CD8-positive, alpha-beta memory T cell (primary cell): ENCODE measurements at regions not wholly inside any gene's neighbourhood (a gene's known extent, or its start where the extent isn't known, plus 50 kb on each side); places are given as distances from the start of the nearest gene placed in this dataset.

Experiments used
- CTCF ChIA-PET: fragments of 350-600 bp; sonication (Branson Sonifier 250); formaldehyde crosslinking; loops from one replicate; lab custom pipeline; 2021; ENCODE audit warnings: antibody characterized with exemption; lab: Charles Lee
- POLR2A ChIA-PET: fragments of 350-600 bp; sonication (Branson Sonifier 250); formaldehyde crosslinking; loops from one replicate; lab custom pipeline; 2021; ENCODE audit warnings: antibody characterized with exemption; lab: Charles Lee
- DNase-seq, 5 donors: peaks; one replicate each; pipeline versions ENCODE4 v3.0.0 to v3.0.0-alpha.2; 2020 to 2022; ENCODE audit warnings: mixed read lengths in 1 of 5
- H3K27ac ChIP-seq: one replicate; pipeline ENCODE4 v1.7.0; 2013; ENCODE audit warnings: low read depth, mild to moderate bottlenecking, low read length, moderate library complexity
- H3K27me3 ChIP-seq: 2 replicates; pipeline ENCODE4 v1.7.0; 2013; ENCODE audit warnings: low read length, mild to moderate bottlenecking; ENCODE audit not compliant: insufficient read depth, poor library complexity, severe bottlenecking
- H3K36me3 ChIP-seq: 2 replicates; pipeline ENCODE4 v1.7.0; 2013; ENCODE audit warnings: mild to moderate bottlenecking, low read length, moderate library complexity; ENCODE audit not compliant: insufficient read depth
- H3K4me1 ChIP-seq: 2 replicates; pipeline ENCODE4 v1.7.0; 2013; ENCODE audit warnings: mild to moderate bottlenecking, low read length, moderate library complexity; ENCODE audit not compliant: insufficient read depth
- H3K4me3 ChIP-seq: 2 replicates; pipeline ENCODE4 v1.7.0; 2013; ENCODE audit warnings: mild to moderate bottlenecking, low read length
- H3K9me3 ChIP-seq: 2 replicates; pipeline ENCODE4 v1.7.0; 2013; ENCODE audit warnings: mild to moderate bottlenecking, low read length
- H3K27ac Mint-ChIP-seq, 8 donors: one replicate each; pipeline ENCODE4 v1.8.0; 2020 to 2021; ENCODE audit warnings: mixed read lengths in 8 of 8, mild to moderate bottlenecking in 6 of 8, inconsistent platforms in 3 of 8, moderate library complexity in 3 of 8
- H3K27me3 Mint-ChIP-seq, 2 donors: one replicate each; pipeline ENCODE4 v1.8.0; 2020 to 2021; ENCODE audit warnings: mixed read lengths in 2 of 2, mild to moderate bottlenecking in 1 of 2, moderate library complexity in 1 of 2
- H3K36me3 Mint-ChIP-seq, 3 donors: one replicate each; pipeline ENCODE4 v1.8.0; 2020 to 2021; ENCODE audit warnings: mixed read lengths in 3 of 3, inconsistent platforms in 1 of 3, mild to moderate bottlenecking in 1 of 3
- H3K4me1 Mint-ChIP-seq, 3 donors: one replicate each; pipeline ENCODE4 v1.8.0; 2020 to 2021; ENCODE audit warnings: mixed read lengths in 3 of 3, inconsistent platforms in 1 of 3, mild to moderate bottlenecking in 1 of 3
- H3K4me3 Mint-ChIP-seq, 7 donors: one replicate each; pipeline ENCODE4 v1.8.0; 2020 to 2021; ENCODE audit warnings: mixed read lengths in 7 of 7, mild to moderate bottlenecking in 6 of 7, moderate library complexity in 4 of 7, inconsistent platforms in 2 of 7
- H3K9me3 Mint-ChIP-seq, 5 donors: one replicate each; pipeline ENCODE4 v1.8.0; 2020 to 2022; ENCODE audit warnings: mixed read lengths in 5 of 5, mild to moderate bottlenecking in 3 of 5, moderate library complexity in 2 of 5, inconsistent platforms in 1 of 5

DNA sequence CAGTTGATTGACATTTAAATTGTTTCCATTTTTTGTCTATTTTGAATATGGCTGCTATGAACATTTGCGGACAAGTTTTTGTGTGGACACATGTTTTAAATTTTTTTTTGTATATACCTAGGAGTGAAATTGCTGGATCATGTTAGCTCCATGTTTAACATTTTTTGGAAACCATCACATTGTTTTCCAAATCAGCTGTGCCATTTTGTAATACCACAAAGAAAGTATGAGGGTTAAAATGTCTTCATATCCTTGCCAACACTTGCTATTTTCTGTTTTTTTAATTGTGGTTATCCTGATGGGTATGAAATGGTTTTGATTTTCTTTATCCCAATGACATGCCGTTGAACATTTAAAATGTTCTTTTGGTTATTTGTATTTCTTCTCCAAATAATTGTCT is 52.1 kb downstream of the CARTPT start:
- Mint-ChIP-seq H3K27me3 (peaks cover 9 to 18% of the 10 kb centered on the region in 2 donors), H3K36me3 (no peaks in the 10 kb centered on the region), H3K4me3 (no peak overlapping the region), H3K4me1 (peaks cover 0 to 4% (median 1%) of the 10 kb centered on the region in 3 donors), H3K9me3 (no peaks in the 10 kb centered on the region), H3K27ac (no peak overlapping the region)
- ChIA-PET POLR2A (no interaction called here), CTCF (no interaction called here)
- Histone ChIP-seq H3K36me3 (no peaks in the 10 kb centered on the region), H3K27me3 (no peaks in the 10 kb centered on the region), H3K9me3 (no peaks in the 10 kb centered on the region), H3K4me3 (no peak overlapping the region), H3K27ac (no peak overlapping the region), H3K4me1 (no peaks in the 10 kb centered on the region)
- DNase-seq: no peak

DNA sequence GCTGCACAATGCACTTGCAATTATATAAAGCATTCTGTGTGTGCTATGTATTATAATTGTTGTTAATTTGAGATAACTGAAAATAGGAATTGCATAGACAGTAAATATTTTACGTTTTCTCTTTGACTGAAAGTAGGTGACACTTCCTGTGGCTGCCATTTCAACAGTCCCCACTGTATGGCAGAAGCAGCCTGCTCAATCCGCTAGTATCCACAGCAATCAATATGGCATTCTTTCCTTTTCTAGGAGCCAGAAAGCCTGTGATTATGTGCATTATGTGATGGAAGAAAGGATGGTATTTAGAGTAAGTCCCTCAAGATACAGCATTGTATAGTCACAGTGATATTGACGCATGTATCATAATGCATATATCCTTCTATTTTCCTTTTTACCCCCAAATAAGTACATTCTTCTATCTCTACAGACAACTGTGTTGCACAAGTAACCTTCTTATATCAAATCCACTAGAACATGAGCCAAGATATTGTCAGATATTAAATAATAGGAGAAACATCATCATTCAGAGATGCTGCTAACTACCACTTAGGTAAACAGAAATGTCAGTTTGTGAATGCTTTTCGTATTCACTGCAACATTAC is 59.7 kb downstream of the CARTPT start:
- Mint-ChIP-seq H3K36me3 (no peaks in the 10 kb centered on the region), H3K27ac (no peak overlapping the region), H3K27me3 (peaks cover 2 to 13% of the 10 kb centered on the region in 2 donors), H3K4me1 (peaks cover 11 to 14% (median 14%) of the 10 kb centered on the region in 3 donors), H3K9me3 (no peaks in the 10 kb centered on the region), H3K4me3 (no peak overlapping the region)
- H3K27me3 ChIP-seq: no peaks in the 10 kb centered on the region
- H3K9me3 ChIP-seq: no peaks in the 10 kb centered on the region
- no peak overlapping the region for H3K4me3 ChIP-seq
- CTCF ChIA-PET: no interaction called here
- H3K4me1 ChIP-seq: peaks cover 11% of the 10 kb centered on the region
- no peaks in the 10 kb centered on the region for H3K36me3 ChIP-seq
- no peak overlapping the region for H3K27ac ChIP-seq
- no peak for DNase-seq
- POLR2A ChIA-PET: no interaction called here

DNA sequence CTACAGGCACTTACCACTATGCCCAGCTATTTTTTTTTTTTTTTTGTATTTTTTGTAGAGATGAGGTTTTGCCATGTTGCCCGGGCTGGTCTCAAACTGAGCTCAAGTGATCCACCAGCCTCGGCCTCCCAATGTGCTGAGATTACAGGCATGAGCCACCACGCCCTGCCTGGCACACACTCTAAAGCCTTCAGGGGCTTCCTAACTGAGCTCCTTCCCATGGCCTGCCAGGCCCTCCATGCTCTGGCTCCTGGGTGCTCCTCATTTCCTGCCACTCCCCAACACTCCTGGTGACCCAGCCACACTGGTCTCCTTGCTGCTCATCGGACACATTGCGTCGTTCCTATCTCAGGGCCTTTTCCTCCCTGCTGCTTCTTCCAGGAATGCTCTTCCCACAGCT is 61.5 kb downstream of the CARTPT start:
- H3K4me1 Mint-ChIP-seq: peaks cover 14% of the 10 kb centered on the region in 3 donors
- ChIA-PET POLR2A (no interaction called here), CTCF (no interaction called here)
- no peaks in the 10 kb centered on the region for H3K36me3 ChIP-seq
- H3K36me3 Mint-ChIP-seq: no peaks in the 10 kb centered on the region
- no peak overlapping the region for H3K27ac ChIP-seq
- peaks cover 11% of the 10 kb centered on the region for H3K4me1 ChIP-seq
- no peak for DNase-seq
- no peak overlapping the region for H3K4me3 Mint-ChIP-seq
- peaks cover 3 to 4% of the 10 kb centered on the region in 2 donors for H3K27me3 Mint-ChIP-seq
- peak overlapping the region in 1 of 8 donors; percentile 58 for H3K27ac Mint-ChIP-seq
- peaks cover 0 to 1% (median 0%) of the 10 kb centered on the region in 5 donors for H3K9me3 Mint-ChIP-seq
- no peak overlapping the region for H3K4me3 ChIP-seq
- no peaks in the 10 kb centered on the region for H3K9me3 ChIP-seq
- no peaks in the 10 kb centered on the region for H3K27me3 ChIP-seq

DNA sequence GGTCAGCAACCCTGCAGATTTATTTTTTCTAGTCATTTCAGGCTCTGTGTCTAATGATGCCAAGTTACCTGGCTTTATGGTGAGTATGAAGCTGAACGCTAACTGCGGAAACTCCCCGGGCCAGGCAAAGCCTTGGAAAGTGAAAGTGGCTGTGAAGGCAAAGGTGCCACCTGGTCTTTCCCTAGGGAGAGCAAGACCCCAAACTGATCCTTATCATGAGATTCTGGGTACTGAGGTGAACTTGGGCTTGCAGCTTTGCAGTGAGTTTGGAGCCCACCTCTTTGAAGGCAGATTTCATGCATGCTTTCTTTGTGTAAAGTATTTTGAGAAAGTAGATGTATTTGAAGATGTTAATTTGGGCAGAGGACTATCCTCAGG is 63.3 kb downstream of the CARTPT start:
- Mint-ChIP-seq H3K4me3 (peak overlapping the region in 2 of 7 donors; percentile 9 to 30), H3K27ac (peak overlapping the region in 1 of 8 donors; percentile 25), H3K9me3 (peaks cover 0 to 1% (median 0%) of the 10 kb centered on the region in 5 donors), H3K4me1 (peaks cover 14% of the 10 kb centered on the region in 3 donors), H3K27me3 (peaks cover 6 to 16% of the 10 kb centered on the region in 2 donors), H3K36me3 (no peaks in the 10 kb centered on the region)
- no peak for DNase-seq
- H3K4me3 ChIP-seq: peak overlapping the region; percentile 4
- no peaks in the 10 kb centered on the region for H3K27me3 ChIP-seq
- no peaks in the 10 kb centered on the region for H3K9me3 ChIP-seq
- H3K36me3 ChIP-seq: no peaks in the 10 kb centered on the region
- H3K4me1 ChIP-seq: peaks cover 11% of the 10 kb centered on the region
- ChIA-PET CTCF (interaction anchor here (1.1 kb wide), 1 partner anchor 8 kb away, joined by 3 read pairs; no protein-coding TSS in a partner anchor), POLR2A (no interaction called here)
- H3K27ac ChIP-seq: no peak overlapping the region

DNA sequence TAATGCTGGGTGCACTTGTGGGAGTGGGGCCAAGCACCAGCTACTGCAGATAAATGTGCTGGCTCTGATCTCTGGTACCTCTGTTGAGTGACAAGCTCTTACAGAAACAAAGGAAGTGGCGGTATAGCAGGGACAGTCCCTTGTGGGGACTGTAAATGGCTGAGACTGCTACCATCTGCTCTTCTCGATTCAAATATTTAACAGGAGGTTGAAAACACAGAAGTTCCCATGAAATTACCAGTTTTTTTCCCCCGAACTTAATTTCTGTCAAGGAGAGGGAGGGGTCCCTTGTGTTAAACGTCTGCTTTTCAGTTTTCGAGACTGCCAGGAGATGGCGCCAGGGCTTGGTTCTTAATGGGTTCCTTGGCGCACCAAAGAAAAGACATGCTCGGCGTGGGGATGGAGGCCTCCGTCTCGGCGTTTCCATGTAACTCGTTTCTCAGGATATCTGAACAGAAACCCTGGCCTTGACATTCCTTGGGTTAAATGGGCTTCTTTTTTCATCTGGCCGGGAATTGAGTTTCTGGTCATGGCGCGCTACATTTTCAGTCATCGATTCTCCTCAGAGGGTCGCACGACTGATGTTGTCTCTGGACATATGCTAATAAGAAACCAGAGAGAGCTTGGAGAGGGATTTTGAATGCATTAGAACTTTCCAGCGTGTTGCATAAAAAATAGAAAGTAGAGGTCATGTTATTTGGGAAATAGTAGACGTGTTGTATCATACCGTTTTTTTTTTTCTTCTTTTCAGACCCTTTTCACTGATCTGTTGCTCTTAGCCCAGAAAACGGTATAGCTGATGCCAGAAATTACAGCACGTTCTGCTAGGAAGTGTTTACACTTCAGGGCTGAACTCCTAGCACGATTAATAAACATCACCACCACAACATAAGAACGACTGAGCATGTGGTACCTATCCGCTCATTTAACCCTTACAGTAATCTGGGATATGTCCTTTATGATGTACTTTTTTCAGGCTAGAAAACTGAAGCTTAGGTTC is 64.0 kb downstream of the CARTPT start:
- Mint-ChIP-seq H3K36me3 (no peaks in the 10 kb centered on the region), H3K4me3 (peak overlapping the region in 4 of 7 donors; percentile 23 to 57 (median 41)), H3K4me1 (peaks cover 14% of the 10 kb centered on the region in 3 donors), H3K27me3 (peaks cover 6 to 23% of the 10 kb centered on the region in 2 donors), H3K9me3 (peaks cover 0 to 4% (median 0%) of the 10 kb centered on the region in 5 donors), H3K27ac (peak overlapping the region in 1 of 8 donors; percentile 25)
- Histone ChIP-seq H3K36me3 (no peaks in the 10 kb centered on the region), H3K27ac (no peak overlapping the region), H3K4me3 (peak overlapping the region; percentile 4), H3K4me1 (peaks cover 11% of the 10 kb centered on the region), H3K9me3 (no peaks in the 10 kb centered on the region), H3K27me3 (no peaks in the 10 kb centered on the region)
- ChIA-PET CTCF (interaction anchor here (1.1 kb wide), 1 partner anchor 8 kb away, joined by 3 read pairs; no protein-coding TSS in a partner anchor), POLR2A (no interaction called here)
- DNase-seq: peak in 1 of 5 donors; percentile 11

DNA sequence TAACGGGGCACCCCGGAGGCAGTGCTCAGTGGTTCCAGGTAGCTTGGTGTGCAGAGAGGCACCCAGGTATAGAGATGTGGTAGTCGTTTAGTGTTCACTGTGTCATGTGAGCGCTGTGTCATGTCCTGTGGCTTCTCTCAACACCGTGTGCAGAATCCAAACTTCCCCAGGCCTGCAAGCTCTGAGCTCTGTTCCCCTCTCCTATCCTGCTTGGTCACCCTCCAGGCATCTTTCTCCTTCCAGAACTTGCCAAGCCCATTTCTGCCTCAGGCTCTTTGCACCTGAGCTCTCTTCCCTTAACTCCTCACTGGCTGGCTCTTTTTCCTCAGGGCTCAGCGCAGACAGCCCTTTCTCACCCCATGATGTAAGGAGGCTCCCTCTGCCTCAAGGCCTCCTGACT is 64.8 kb downstream of the CARTPT start:
- Mint-ChIP-seq H3K4me3 (no peak overlapping the region), H3K9me3 (peaks cover 0 to 6% (median 2%) of the 10 kb centered on the region in 5 donors), H3K4me1 (peaks cover 14% of the 10 kb centered on the region in 3 donors), H3K27ac (peak overlapping the region in 1 of 8 donors; percentile 2), H3K27me3 (peaks cover 9 to 30% of the 10 kb centered on the region in 2 donors), H3K36me3 (peaks cover 0 to 2% (median 0%) of the 10 kb centered on the region in 3 donors)
- Histone ChIP-seq H3K36me3 (no peaks in the 10 kb centered on the region), H3K27ac (no peak overlapping the region), H3K4me3 (no peak overlapping the region), H3K4me1 (peaks cover 11% of the 10 kb centered on the region), H3K9me3 (no peaks in the 10 kb centered on the region), H3K27me3 (no peaks in the 10 kb centered on the region)
- ChIA-PET POLR2A (no interaction called here), CTCF (interaction anchor here (1.1 kb wide), 1 partner anchor 9 kb away, joined by 3 read pairs; no protein-coding TSS in a partner anchor)
- no peak for DNase-seq

DNA sequence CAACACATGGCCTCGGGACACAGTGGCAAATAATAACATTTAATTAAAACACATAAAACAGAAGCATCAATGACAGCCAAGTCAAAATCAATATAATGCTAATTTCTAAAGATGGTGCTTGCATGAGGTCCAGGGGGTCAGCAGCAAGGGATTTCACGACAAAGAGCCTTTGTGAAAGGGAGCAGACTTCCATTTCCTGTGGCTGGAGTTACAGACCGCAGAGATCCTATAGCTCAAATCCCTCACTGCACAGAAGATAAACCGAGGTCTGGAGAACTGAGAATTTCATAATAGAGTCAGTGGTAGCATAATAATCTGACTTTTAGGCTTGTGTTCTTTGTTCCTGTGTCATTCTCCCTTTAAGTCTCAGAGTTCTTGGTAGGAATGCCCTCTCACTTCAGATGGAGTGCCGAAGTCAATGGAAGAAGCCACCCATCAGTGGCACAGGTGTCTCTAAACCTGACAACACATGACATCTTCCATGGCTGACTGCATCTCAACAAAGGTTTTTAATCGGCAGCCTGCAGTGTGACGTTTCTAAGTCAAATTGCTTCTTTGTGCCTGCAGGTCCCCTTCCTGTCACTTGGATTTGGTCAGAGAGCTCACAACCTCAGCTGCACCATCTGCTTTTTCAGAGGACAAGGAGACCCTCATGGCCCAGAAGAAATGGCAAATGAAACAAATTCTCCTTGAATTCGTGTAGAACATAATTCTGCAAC is 67.4 kb downstream of the CARTPT start:
- ChIA-PET POLR2A (no interaction called here), CTCF (no interaction called here)
- no peak overlapping the region for H3K27ac ChIP-seq
- Mint-ChIP-seq H3K9me3 (peaks cover 0 to 14% (median 8%) of the 10 kb centered on the region in 5 donors), H3K27me3 (peaks cover 13 to 34% of the 10 kb centered on the region in 2 donors), H3K27ac (no peak overlapping the region), H3K4me3 (no peak overlapping the region), H3K36me3 (peaks cover 0 to 6% (median 1%) of the 10 kb centered on the region in 3 donors), H3K4me1 (peaks cover 14% of the 10 kb centered on the region in 3 donors)
- DNase-seq: no peak
- H3K4me1 ChIP-seq: peaks cover 11% of the 10 kb centered on the region
- no peaks in the 10 kb centered on the region for H3K27me3 ChIP-seq
- H3K36me3 ChIP-seq: no peaks in the 10 kb centered on the region
- H3K4me3 ChIP-seq: no peak overlapping the region
- H3K9me3 ChIP-seq: no peaks in the 10 kb centered on the region
